GM13976 (cell line): ENCODE measurements at regions not wholly inside any gene's neighbourhood (a gene's known extent, or its start where the extent isn't known, plus 50 kb on each side); places are given as distances from the start of the nearest gene placed in this dataset.

Source experiments
- DNase-seq: peaks from one replicate; pipeline ENCODE4 v3.0.0; 2012; ENCODE audit warnings: low spot score
- in situ Hi-C: fragments of 300-500 bp; cut with MboI; formaldehyde crosslinking; loops from one replicate; pipeline ENCODE4 v1.12.0; 2022; ENCODE audit warnings: low sequenced_read_pairs, mixed read lengths, inconsistent platforms; ENCODE audit not compliant: unreplicated experiment
- TF ChIP-seq, protein P1 (sequence below): IDR thresholded peaks from 2 replicates; pipeline ENCODE4 v1.5.1; 2012; ENCODE audit warnings: borderline replicate concordance, mild to moderate bottlenecking; ENCODE audit not compliant: insufficient read depth; ENCODE audit errors: extremely low read depth, missing control alignments, control extremely low read depth

DNA sequence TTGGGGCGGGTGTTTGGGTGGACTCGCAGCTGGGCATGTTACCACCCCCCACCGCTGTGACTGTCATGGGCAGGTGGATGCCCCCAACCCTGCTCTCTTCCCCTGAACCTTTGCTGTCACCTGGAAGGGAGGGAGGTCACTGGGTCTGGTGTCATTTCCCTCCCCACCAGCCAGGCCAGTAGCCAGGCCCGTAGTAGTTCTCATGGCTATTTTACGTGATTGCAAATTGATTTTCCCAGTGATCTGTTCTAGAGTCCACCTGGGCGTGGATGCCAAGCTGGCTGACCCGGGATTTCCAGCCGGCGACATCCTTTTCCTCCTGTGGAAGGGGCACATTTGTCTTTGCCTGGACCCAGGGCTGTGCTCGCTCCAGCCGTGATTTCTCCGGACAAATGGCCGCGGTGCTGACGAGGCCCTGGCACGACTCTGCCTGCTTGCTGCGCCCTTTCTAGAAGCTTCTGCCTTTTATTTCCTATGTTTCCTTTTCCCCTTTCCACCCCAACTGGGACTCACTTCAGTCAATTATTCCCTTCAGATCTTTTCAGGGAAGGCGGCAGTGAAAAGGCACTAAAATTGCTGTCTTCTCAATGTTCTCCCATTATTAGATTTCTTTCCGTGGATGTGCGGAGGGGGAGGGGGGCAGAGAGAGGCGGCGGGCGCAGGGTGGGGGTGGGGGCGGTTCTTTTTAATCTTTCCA, 226.9 kb upstream of the CIBAR2 start:
- TF ChIP-seq, protein P1, sequence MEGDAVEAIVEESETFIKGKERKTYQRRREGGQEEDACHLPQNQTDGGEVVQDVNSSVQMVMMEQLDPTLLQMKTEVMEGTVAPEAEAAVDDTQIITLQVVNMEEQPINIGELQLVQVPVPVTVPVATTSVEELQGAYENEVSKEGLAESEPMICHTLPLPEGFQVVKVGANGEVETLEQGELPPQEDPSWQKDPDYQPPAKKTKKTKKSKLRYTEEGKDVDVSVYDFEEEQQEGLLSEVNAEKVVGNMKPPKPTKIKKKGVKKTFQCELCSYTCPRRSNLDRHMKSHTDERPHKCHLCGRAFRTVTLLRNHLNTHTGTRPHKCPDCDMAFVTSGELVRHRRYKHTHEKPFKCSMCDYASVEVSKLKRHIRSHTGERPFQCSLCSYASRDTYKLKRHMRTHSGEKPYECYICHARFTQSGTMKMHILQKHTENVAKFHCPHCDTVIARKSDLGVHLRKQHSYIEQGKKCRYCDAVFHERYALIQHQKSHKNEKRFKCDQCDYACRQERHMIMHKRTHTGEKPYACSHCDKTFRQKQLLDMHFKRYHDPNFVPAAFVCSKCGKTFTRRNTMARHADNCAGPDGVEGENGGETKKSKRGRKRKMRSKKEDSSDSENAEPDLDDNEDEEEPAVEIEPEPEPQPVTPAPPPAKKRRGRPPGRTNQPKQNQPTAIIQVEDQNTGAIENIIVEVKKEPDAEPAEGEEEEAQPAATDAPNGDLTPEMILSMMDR: no peak
- DNase-seq: no peak
- in situ Hi-C loops: no loop called here

DNA sequence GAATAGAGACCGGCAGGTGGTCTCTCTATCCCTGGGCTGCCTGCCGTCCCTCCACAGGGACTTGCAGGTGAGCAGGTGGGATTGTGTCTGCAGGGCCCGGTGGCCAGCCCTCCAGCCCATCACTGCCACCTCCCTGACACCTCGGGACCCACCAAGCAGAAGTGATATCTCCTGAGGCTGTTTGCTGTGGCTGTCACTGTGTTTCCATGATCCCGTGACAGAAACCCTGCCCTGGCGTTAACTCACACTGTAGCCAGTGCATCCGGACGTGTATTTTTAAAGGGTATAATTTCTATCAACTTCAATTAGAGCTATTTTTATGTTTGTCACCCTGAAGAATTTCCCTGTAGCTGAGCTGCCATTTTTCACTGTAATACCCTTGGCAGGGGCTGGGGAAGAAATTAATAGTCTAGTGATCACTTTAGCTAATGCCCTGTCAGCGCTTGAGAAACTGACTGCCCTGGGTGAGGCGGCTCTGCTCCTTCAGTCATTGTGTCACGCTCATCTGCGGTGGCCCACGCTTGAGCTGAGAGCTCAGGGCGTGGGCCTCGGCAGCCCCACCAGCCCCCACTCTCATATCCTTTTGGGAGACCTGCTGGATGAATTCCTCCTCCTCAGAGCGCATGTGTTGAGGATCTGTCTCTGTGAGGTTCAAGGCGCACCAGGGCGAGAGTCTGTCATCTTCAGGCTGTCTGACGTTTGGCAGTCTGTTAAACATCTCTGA, 229.9 kb upstream of the CIBAR2 start:
- no peak for DNase-seq
- TF ChIP-seq, protein P1: no peak
- in situ Hi-C loops: no loop called here

DNA sequence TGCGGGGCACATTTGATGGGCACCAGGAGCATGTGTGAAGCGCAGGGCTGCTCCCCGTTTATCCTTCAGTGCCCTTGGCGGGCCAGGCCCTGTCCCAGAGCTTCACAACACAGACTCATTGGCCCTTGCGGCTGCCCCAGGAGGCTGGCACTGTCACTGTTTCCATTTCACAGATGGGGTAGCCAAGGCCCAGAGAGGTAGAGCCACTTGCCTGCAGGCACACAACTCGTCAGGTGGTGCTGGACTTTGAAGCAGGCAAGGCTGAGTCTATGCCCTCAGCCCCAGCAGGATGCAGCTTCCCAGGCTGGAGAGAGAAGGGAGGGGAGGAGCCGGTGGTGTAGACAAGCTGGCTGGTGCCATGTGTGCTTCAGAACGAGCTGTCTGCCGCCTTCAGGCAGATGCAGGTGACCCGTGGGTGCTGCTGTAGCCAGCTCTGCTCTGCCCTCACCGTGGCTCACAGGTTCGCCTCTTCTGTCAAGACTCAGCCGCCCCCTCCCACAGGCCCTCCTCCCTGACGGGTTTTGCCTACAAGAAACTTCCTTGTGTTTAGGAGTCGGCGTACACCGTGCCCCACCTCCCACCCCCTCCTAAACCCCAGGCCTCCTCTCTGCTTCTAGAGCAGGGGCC, 232.3 kb upstream of the CIBAR2 start:
- DNase-seq: no peak
- in situ Hi-C loops: no loop called here
- TF ChIP-seq, protein P1: no peak

DNA sequence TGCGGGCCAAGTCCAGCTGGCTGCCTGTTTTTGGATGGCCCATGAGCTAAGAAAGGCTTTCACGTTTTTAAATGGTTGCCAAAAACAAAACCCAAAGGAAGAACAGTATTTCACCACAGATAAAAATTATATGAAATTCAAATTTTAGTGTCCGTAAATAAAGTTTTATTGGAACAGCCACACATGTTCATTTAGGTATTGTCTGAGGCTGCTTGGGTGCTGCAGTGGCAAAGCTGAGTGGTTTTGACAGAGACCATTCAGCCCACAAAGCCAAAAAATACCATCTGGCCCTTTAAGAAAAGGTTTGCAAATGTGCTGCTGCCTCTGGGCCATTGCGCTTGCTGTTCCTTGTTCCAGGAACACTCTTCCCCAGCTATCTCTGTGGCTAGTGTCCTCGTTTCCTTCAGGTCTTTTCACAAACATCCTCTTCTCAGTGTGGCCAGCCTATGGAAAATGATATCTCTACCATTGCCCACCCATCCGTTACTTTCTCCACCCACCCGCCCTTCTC, 232.9 kb upstream of the CIBAR2 start:
- in situ Hi-C loops: no loop called here
- DNase-seq: no peak
- TF ChIP-seq, protein P1: no peak

DNA sequence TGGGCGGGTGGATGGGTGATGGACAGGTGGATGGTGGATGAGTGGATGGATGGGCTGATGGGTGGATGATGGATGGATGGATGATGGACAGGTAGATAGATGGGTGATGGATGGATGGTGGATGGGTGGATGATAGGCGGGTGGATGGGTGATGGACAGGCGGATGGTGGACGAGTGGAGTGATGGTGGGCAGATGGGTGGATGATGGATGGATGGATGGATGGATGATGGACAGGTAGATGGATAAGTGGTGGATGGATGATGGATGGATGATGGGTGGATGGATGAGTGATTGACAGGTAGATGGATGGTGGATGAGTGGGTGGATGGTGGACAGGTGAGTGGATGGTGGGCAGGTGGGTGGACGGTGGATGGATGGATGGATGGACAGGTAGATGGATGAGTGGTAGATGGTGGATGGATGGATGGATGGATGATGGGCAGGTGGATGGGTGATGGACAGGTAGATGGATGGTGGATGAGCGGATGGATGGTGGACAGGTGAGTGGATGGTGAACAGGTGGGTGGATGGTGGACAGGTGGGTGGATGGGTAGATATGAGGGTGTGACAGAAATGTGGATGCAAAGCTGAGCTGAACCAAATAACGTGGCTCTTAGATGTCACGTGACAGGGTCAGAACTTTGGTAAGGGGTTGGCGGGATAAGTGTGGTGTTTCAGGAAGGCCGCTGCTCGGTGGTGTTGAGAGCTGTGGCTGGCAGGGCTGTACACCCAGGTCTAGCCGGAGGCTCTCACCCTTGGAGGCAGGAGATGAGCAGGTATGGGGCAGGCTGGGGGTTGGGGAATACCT, 234.3 kb upstream of the CIBAR2 start:
- no peak for DNase-seq
- in situ Hi-C loops: no loop called here

More for the DNA sequence above, 234.3 kb upstream of the CIBAR2 start:
- TF ChIP-seq, protein P1: no peak
